SK-N-SH treated with all-trans-retinoic acid at 6 μM for 48 hours (cell line): ENCODE measurements at regions not wholly inside any gene's neighbourhood (a gene's known extent, or its start where the extent isn't known, plus 50 kb on each side); places are given as distances from the start of the nearest gene placed in this dataset.

Experiments
- ATAC-seq: fragments of 200-7000 bp; cut with Tn5 transposase; 3 replicates; pipeline ENCODE4 v1.9.1; 2020; ENCODE audit warnings: mild to moderate bottlenecking, moderate library complexity
- ARNTL ChIP-seq: fragments of 450-650 bp; formaldehyde crosslinking; IDR thresholded peaks from 2 replicates; pipeline ENCODE4 v1.5.0; 2020; ENCODE audit warnings: low read depth, mild to moderate bottlenecking, moderate library complexity, borderline replicate concordance
- BACH2 ChIP-seq: fragments of 250-450 bp; sonication (Bioruptor Pico); IDR thresholded peaks from 2 replicates; pipeline ENCODE4 v1.9.0; 2021; ENCODE audit warnings: mild to moderate bottlenecking, borderline replicate concordance
- ESRRG ChIP-seq: fragments of 250-450 bp; sonication (Bioruptor Pico); IDR thresholded peaks from 2 replicates; pipeline ENCODE4 v1.6.1; 2021; ENCODE audit warnings: mild to moderate bottlenecking
- GLIS3 ChIP-seq: fragments of 250-450 bp; sonication (Bioruptor Pico); IDR thresholded peaks from 2 replicates; pipeline ENCODE4 v1.5.0; 2020; ENCODE audit warnings: mild to moderate bottlenecking, moderate library complexity
- ISL1 ChIP-seq: fragments of 250-450 bp; sonication (Bioruptor Pico); IDR thresholded peaks from 2 replicates; pipeline ENCODE4 v2.1.2; 2022; ENCODE audit warnings: mild to moderate bottlenecking, moderate library complexity
- OSR1 ChIP-seq: fragments of 250-450 bp; sonication (Bioruptor Pico); IDR thresholded peaks from 2 replicates; pipeline ENCODE4 v1.8.0; 2022; ENCODE audit warnings: moderate library complexity, mild to moderate bottlenecking, inconsistent platforms
- PPARA ChIP-seq: fragments of 250-450 bp; sonication (Bioruptor Pico); IDR thresholded peaks from 2 replicates; pipeline ENCODE4 v1.5.0; 2020; ENCODE audit warnings: mild to moderate bottlenecking, borderline replicate concordance
- RARB ChIP-seq: fragments of 250-450 bp; sonication (Bioruptor Pico); IDR thresholded peaks from 2 replicates; pipeline ENCODE4 v1.8.0; 2021; ENCODE audit warnings: mild to moderate bottlenecking, moderate library complexity
- TCF4 ChIP-seq: fragments of 250-450 bp; sonication (Bioruptor Pico); IDR thresholded peaks from 2 replicates; pipeline ENCODE4 v1.8.0; 2021; ENCODE audit warnings: mild to moderate bottlenecking, moderate library complexity, borderline replicate concordance
- TOX ChIP-seq: fragments of 250-450 bp; sonication (Bioruptor Pico); IDR thresholded peaks from 2 replicates; pipeline ENCODE4 v1.8.0; 2021; ENCODE audit warnings: mild to moderate bottlenecking, moderate library complexity, borderline replicate concordance
- TSHZ2 ChIP-seq: fragments of 250-450 bp; sonication (Bioruptor Pico); IDR thresholded peaks from 2 replicates; pipeline ENCODE4 v1.5.0; 2020; ENCODE audit warnings: mild to moderate bottlenecking, moderate library complexity
- ZFP30 ChIP-seq: fragments of 450-650 bp; formaldehyde crosslinking; IDR thresholded peaks from 2 replicates; pipeline ENCODE4 v1.5.0; 2022; ENCODE audit warnings: mild to moderate bottlenecking, moderate library complexity
- ZNF565 ChIP-seq: fragments of 450-650 bp; formaldehyde crosslinking; conservative IDR thresholded peaks from 2 replicates; pipeline ENCODE4 v1.5.0; 2020; ENCODE audit warnings: low read depth, mild to moderate bottlenecking, moderate library complexity
- ZNF70 ChIP-seq: fragments of 450-650 bp; formaldehyde crosslinking; IDR thresholded peaks from 2 replicates; pipeline ENCODE4 v1.5.0; 2020; ENCODE audit warnings: mild to moderate bottlenecking, moderate library complexity
- ZNF8 ChIP-seq: fragments of 450-650 bp; formaldehyde crosslinking; IDR thresholded peaks from 2 replicates; pipeline ENCODE4 v1.5.0; 2020; ENCODE audit warnings: mild to moderate bottlenecking, moderate library complexity
- TF ChIP-seq, protein P1 (sequence below): fragments of 250-450 bp; sonication (Bioruptor Pico); IDR thresholded peaks from 2 replicates; pipeline ENCODE4 v1.5.1; 2021; ENCODE audit warnings: mild to moderate bottlenecking, moderate library complexity
- TF ChIP-seq, protein P2 (sequence below): fragments of 250-450 bp; sonication (Bioruptor Pico); IDR thresholded peaks from 2 replicates; pipeline ENCODE4 v1.8.0; 2021; ENCODE audit warnings: low read depth, mild to moderate bottlenecking, moderate library complexity, borderline replicate concordance
- TF ChIP-seq, protein P3 (sequence below): fragments of 250-450 bp; sonication (Bioruptor Pico); IDR thresholded peaks from 2 replicates; pipeline ENCODE4 v1.5.1; 2020; ENCODE audit warnings: low read depth, mild to moderate bottlenecking, moderate library complexity
- TF ChIP-seq, protein P4 (sequence below): fragments of 250-450 bp; sonication (Bioruptor Pico); IDR thresholded peaks from 2 replicates; pipeline ENCODE4 v1.8.0; 2020; ENCODE audit warnings: mild to moderate bottlenecking, moderate library complexity, borderline replicate concordance

DNA sequence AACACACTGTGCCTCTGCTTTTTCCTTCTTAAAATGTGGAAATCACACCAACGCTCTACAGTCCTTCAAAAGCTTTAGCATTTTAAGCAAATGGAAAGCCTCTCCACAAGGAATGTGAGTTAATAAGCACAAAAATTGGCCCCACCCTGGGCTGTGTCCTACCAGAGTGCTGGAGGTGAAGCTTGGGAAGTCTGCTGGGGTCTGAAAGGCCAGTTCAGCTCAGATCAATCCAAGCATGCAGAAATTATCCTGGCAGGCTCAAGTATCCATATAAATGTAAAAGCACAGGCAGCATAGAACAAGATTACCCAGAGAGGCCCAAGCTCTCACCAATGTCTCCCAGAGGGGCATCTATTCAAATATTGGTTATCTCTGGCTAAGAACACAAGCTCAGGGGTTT, 98.5 kb downstream of the ESM1 start (continued):
- TF ChIP-seq, protein P1, sequence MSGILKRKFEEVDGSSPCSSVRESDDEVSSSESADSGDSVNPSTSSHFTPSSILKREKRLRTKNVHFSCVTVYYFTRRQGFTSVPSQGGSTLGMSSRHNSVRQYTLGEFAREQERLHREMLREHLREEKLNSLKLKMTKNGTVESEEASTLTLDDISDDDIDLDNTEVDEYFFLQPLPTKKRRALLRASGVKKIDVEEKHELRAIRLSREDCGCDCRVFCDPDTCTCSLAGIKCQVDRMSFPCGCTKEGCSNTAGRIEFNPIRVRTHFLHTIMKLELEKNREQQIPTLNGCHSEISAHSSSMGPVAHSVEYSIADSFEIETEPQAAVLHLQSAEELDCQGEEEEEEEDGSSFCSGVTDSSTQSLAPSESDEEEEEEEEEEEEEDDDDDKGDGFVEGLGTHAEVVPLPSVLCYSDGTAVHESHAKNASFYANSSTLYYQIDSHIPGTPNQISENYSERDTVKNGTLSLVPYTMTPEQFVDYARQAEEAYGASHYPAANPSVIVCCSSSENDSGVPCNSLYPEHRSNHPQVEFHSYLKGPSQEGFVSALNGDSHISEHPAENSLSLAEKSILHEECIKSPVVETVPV (CRISPR knock-in tag), result no peak

- ATAC-seq, result no peak
- TF ChIP-seq TSHZ2 (no peak), ARNTL (CRISPR knock-in tag) (no peak), TOX (CRISPR knock-in tag) (no peak), GLIS3 (CRISPR knock-in tag) (no peak), ESRRG (CRISPR knock-in tag) (no peak), ZFP30 (CRISPR knock-in tag) (no peak)
Observed at GRCh38 chr5:54885636-54886035, 99.8 kb downstream of the ESM1 start.

- ATAC-seq, result no peak
- TF ChIP-seq, protein P2, sequence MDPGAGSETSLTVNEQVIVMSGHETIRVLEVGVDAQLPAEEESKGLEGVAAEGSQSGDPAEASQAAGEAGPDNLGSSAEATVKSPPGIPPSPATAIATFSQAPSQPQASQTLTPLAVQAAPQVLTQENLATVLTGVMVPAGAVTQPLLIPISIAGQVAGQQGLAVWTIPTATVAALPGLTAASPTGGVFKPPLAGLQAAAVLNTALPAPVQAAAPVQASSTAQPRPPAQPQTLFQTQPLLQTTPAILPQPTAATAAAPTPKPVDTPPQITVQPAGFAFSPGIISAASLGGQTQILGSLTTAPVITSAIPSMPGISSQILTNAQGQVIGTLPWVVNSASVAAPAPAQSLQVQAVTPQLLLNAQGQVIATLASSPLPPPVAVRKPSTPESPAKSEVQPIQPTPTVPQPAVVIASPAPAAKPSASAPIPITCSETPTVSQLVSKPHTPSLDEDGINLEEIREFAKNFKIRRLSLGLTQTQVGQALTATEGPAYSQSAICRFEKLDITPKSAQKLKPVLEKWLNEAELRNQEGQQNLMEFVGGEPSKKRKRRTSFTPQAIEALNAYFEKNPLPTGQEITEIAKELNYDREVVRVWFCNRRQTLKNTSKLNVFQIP, result no peak
- TF ChIP-seq GLIS3 (CRISPR knock-in tag) (no peak), PPARA (no peak)
- TF ChIP-seq, protein P3, sequence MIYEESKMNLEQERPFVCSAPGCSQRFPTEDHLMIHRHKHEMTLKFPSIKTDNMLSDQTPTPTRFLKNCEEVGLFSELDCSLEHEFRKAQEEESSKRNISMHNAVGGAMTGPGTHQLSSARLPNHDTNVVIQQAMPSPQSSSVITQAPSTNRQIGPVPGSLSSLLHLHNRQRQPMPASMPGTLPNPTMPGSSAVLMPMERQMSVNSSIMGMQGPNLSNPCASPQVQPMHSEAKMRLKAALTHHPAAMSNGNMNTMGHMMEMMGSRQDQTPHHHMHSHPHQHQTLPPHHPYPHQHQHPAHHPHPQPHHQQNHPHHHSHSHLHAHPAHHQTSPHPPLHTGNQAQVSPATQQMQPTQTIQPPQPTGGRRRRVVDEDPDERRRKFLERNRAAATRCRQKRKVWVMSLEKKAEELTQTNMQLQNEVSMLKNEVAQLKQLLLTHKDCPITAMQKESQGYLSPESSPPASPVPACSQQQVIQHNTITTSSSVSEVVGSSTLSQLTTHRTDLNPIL (CRISPR knock-in tag), result no peak
Observed at GRCh38 chr5:54884195-54884536, 101.2 kb downstream of the ESM1 start.

DNA sequence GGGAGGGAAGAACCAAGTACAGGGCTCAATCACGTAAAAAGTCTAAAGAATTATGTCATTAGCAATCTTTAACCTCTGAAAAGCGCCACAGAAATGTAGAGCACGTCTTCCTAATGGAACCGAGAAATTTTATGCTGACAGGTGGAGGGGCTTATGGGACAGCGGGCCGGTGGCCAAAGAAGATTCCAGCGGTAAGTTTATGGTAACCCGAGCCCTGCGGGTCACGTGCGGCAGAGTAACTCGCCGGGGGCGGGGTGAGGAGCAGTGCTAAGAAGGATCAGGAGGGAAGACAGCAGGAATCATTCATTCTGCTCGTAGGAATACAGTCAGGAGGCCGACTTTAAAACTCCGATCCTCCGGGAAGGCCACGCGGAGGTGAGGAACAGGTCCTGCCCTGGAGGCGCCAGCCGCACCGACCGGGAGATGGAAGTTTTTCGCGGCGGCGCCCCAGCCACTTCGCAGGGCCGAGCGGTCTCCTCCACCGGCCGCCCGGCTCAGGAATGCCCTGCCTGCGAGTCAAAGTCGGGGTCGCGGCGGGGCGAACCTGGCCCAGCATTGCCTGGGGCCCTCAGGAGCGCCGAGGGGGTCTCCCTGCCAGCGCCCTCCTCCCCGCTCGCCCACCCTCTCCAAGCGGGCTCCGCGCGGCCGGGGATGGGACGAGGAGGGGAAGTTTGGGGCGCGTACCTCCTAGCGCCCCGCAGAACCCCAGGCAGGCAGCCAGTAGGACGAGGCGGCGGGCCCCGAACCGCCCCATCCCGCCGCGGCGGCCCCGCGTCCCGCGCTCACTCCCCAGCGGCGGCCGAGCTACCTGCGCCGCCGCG, 101.8 kb downstream of the ESM1 start:
- peak; percentile 86 for ATAC-seq
- no peak for TF ChIP-seq TCF4
- TF ChIP-seq TOX (CRISPR knock-in tag), result no peak
- no peak for TF ChIP-seq ZNF8 (CRISPR knock-in tag)
- no peak for TF ChIP-seq RARB
- TF ChIP-seq PPARA, result no peak
- TF ChIP-seq, protein P3 (CRISPR knock-in tag), result no peak
- no peak for TF ChIP-seq ZNF70
- TF ChIP-seq BACH2, result no peak
- TF ChIP-seq ISL1, result no peak
- TF ChIP-seq ZNF565 (CRISPR knock-in tag), result no peak
- no peak for TF ChIP-seq OSR1 (CRISPR knock-in tag)
- TF ChIP-seq, protein P4, sequence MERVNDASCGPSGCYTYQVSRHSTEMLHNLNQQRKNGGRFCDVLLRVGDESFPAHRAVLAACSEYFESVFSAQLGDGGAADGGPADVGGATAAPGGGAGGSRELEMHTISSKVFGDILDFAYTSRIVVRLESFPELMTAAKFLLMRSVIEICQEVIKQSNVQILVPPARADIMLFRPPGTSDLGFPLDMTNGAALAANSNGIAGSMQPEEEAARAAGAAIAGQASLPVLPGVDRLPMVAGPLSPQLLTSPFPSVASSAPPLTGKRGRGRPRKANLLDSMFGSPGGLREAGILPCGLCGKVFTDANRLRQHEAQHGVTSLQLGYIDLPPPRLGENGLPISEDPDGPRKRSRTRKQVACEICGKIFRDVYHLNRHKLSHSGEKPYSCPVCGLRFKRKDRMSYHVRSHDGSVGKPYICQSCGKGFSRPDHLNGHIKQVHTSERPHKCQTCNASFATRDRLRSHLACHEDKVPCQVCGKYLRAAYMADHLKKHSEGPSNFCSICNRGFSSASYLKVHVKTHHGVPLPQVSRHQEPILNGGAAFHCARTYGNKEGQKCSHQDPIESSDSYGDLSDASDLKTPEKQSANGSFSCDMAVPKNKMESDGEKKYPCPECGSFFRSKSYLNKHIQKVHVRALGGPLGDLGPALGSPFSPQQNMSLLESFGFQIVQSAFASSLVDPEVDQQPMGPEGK (CRISPR knock-in tag), result no peak
- TF ChIP-seq, protein P2, result no peak
- TF ChIP-seq ARNTL (CRISPR knock-in tag), result no peak
- TF ChIP-seq GLIS3 (CRISPR knock-in tag), result no peak
- TF ChIP-seq TSHZ2, result no peak
